NCI-H2196 (cell line): ENCODE measurements at regions not wholly inside any gene's neighbourhood (a gene's known extent, or its start where the extent isn't known, plus 50 kb on each side); places are given as distances from the start of the nearest gene placed in this dataset.

ENCODE experiments used
- DNase-seq: peaks from one replicate; lab custom pipeline; 2025; ENCODE audit not compliant: unreplicated experiment; lab: John Stamatoyannopoulos, UW

GRCh38 chr10:70939441-70940003 is 51.2 kb upstream of the PCBD1 start:
- DNase-seq: no peak

DNA sequence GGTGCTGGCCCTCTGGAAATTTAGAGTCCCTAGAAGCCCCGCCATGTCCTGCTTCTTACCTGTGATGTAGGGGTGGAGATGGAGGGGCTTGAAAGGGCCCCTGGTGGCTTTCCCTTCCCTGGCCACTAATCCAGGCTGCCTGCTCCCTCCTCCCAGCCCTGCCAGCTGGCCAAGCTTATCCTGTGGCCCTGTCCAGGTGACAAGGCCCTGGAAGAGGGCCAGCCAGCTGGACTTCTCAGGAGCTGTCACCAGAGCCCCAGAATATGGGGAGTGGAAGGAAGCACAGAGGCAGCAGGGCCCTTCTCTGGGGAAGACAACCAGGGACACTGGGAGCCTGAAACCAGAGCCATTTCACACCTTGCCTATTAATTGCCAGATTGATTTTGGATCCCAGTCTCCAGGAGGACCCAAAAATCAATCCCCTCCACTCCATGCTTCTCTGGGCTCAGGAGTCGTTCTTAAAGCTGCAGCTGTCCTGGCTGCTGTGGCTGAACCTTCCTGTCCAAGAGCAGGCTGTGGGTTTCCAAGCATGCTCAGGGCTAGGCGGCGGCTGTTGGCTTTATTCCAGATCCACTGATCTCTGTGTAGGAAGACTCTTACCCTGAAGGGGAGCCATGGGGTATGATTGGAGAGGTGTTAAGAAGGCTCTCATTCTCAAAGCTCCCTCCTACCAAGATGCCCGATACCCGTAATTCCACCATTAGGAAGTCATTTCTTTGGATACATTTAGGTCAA is 52.6 kb upstream of the PCBD1 start:
- peak; percentile 20 for DNase-seq

- DNase-seq: no peak
These were observed 53.8 kb upstream of the PCBD1 start for GRCh38 chr10:70942125-70942524.

DNA sequence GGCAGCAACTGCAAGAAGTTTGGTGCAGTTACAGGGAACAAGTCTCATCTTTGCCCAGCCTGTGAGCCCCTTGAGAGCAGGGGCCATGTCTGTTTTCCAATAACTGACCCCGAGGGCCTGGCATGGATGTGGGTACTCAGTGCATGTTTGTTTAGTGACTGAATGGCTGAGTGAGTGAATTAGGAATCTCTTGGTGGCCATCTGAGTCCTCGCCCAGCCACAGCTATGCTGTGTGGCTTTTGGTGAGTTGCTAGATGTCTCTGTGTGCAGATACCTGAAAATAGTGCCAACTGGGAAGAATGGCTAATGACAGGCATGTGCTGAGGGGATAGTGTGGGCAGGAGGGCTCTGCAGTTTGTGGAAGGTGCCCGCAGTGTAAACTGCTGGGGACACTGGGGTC is 54.4 kb upstream of the PCBD1 start:
- DNase-seq: no peak

GRCh38 chr10:70943249-70943648 is 54.9 kb upstream of the PCBD1 start:
- DNase-seq: no peak

DNA sequence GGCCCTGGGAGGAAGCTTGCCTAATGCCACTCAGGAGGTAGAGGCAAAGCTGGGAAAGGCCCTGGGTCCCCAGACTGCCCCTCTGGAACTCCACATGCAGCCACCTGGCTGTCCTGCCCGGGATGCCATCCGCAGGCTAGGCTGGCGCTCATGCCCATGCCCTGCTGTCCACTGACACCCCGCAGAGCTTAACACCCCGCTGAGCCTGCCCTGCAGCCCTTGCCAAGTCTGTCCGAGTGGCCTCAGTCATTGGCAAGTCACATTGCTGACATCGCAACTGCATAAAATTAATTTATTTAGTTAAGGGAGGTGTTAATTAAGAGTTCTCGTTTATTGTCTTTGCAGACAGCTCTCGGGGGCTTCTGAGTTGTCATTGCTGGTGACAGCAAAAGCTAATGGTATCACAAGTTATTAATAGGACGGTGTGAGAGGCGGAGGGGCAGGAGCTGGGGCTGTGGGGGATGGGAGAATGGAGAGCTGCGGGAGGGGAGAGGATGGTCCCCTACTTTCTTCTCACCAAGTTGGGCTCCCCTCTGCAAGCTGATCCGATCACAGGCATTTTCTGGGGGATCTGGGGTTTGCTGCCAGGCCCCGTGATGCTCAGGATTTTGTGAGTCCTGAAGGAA is 55.6 kb upstream of the PCBD1 start:
- no peak for DNase-seq

DNA sequence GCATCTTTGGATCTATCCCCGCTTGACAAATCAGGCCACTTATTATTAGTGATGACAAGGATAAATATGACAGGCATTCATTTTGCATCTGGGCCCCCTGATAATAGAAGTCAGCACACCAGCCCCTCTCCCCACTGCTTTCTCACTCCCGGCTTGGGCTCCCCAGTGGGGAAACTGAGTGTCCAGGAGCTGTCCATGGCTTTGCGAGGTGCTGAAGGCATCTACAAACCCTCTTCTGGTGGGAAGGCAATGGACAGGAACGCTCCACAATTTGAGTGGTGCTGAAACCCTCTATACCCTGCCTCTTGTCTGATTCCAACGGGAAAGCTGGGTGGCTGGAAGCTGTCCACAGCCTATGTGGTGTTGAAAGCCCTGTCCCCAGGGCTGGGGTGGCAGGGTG is 61.7 kb upstream of the PCBD1 start:
- DNase-seq: no peak

DNA sequence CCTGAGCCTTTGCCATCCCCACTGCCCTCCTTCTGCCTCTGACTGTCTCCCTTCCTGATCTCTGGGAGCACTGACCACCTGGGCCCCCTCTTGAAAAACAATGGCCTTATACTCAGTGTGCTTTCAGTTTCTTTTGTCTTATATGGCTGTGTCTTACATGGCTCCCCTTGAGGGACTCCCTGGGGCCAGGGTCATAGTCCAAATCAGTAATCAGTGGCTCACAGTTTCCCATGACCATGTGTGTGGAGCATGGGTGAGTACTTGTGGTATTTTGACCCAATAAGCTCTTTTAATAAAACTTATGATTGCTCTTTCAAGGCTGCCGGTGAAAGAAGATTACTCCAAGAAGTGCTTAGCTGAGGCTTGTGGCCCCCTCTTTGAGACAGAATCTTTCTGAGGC is 62.4 kb upstream of the PCBD1 start:
- DNase-seq: no peak

GRCh38 chr10:70952401-70952800 is 64.0 kb upstream of the PCBD1 start:
- DNase-seq: no peak

DNA sequence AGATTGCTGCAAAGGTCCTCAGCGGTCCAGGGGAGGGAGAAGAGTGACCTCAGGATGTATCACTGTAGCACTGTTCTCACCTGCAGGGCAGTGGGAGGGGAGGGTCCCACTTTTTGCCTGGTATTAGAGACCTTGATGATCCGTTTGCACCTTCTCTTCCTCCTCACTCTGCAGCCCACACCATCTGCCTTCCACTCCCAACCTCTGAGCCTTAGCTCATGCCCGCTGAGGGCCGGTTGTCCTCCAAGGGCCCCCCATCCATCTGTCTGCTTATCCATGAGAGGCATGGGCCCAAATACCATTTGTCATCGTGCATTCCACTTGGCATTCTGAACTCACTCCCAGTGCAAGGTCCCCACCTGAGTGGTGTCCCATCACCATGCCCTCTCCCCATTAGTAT is 64.6 kb upstream of the PCBD1 start:
- DNase-seq: no peak

DNA sequence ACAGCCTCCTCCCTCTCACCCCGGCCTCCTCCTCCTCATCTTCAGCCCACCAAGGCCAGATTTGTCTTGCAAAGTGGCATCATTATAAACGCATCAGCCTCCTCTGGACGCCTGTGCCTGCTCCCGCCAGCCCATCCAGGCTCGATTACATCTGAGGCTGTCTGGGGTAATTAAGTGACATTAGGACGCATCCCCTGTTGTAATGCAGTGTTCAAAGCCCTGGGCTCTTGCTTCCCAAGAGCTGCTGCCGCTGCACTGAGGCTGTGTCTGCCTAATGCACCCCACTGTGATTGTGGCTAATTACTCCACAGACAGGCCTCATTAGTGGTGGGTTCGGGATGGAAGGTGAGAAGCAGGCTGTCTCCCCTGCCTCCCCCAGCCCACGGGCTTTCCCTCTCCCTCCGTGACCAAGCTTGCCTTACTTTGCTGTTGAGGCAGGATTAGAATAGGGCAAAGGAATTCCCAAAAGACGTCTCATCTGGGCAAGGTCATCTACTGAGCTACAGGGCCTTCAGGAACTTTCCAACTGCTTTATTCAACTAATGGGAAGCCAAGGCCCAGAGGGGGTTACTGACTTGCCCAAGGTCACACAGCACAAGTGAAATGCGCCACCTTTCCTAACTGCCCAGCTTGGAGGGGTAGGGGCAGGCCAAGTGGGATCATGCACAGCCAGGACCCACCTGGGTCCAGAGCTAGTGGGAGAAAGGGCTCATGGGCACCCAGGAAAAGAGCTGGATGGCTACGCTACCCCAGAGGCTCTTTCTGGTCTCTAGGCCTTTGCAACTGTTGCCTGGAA is 66.2 kb upstream of the PCBD1 start:
- no peak for DNase-seq

GRCh38 chr10:70956029-70956759 is 67.8 kb upstream of the PCBD1 start:
- DNase-seq: no peak

- DNase-seq: no peak
These were observed 70.0 kb upstream of the PCBD1 start for GRCh38 chr10:70958396-70958795.

DNA sequence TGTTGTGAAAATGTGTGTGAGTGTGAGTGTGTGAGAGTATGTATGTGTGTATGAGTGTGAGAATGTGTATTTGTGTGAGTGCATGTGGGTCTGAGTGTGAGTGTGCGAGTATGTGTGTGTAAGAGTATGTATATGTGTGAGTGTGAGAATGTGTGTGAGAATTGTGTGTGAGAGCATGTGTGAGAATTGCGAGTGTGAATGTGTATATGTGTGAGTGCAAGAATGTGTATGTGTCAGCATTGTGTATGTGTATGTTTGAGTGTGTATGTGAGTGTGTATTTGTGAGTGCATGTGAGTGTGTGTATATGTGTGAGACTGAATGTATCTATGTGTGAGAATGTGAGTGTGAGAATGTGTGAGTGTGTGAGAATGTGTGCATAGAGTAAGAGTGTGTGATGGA is 72.0 kb upstream of the PCBD1 start:
- DNase-seq: no peak

DNA sequence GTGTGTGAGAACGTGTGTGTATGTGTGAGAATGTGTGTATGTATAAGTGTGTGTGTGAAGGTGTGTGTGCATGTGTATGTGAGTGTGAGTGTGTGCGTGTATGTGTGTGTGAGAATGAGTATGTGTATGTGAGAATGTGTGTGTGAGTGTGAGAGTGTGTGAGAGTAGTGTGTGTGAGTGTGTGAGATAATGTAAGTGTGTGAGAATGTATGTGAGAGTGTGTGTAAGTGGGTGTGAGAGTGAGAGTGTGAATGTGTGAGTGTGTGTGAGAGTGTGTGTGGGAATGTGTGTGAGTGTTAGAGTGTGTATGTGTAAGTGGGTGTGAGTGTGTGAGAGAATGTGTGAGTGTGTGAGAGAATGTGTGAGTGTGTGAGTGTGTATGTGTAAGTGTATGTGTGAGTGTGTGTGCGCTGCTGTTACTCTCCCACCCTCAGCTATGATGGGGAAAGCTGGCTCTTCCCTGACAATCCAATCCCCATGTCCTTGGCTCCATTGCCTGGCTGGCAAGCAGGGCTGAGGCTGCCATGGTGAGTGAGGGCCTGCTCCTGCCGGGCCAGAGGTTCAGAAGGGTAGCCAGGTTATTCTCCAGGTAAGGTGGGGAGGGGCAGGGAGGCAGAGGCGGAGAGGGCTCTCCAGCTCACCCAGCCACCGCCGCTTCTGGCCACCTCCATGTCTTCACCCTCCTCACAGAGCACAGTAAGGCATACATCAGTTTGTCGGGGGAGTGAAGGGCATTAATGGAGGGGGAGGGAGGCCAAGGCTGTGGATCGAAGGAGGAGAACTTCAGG is 72.6 kb upstream of the PCBD1 start:
- no peak for DNase-seq

- no peak for DNase-seq
These were observed 74.3 kb upstream of the PCBD1 start for GRCh38 chr10:70962686-70963085.

DNA sequence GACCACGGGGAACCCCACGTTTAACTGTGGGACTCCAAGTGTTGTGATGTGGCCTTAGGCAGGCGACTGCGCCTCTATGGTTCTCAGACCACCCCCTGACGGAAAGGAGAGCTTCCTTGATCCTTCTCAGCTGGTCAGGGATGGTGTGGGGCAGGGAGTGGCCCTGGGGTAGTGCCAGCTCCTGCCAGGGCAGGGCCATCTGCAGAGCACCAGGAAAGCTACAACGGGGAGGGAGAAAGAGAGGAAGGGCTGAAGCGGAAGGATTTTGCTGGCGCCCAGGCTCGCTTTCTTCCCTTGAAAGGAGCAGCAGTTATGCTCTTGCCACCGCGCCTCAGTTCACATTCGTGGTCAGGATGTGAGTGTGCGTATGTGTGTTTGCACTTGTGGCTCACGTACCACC is 74.9 kb upstream of the PCBD1 start:
- DNase-seq: no peak

- no peak for DNase-seq
These were observed 75.9 kb upstream of the PCBD1 start for GRCh38 chr10:70964245-70964644.

DNA sequence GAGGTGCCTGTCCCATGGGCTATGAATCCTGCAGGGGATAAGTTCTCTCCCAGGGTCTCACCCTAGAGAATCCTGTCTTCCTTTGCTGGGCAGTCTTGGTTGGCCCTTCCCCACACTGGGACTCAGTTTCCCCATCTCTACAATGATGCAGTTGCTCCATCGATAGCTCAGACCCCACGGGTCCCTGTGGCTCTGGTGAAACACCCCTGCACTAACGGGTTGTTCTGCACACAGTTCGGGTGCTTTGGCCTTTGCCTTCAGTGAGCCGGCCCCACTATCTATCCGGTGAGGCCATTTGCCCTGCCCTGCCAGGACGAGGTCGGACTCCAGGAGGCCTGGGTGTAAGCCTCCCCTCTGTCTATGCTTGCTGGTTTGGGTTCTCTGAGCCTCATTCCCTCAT is 76.5 kb upstream of the PCBD1 start:
- no peak for DNase-seq

DNA sequence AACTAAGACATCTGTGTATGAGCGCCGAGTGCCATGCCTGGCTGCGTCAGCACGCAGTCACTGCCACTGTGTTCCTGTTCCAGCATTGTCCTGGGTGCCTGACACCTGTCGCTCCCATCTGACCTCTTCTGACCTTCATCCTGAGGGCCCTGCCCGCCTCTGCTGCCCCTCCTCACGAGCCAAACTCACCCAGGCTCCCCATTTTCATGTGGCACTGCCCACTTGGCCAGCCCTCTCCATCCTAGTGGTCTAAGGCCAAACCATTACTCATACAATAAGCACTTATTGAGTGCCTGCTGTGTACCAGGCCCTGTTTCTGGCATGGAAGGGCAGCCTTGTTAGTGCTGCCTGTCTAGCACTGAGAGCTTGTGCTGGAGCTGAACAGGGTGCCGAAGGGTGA is 77.2 kb upstream of the PCBD1 start:
- DNase-seq: no peak
